Astrocyte (in vitro differentiated cells and primary cell): ENCODE measurements at regions not wholly inside any gene's neighbourhood (a gene's known extent, or its start where the extent isn't known, plus 50 kb on each side); places are given as distances from the start of the nearest gene placed in this dataset.

Experiments
- EZH2 ChIP-seq: IDR thresholded peaks from 2 replicates; pipeline ENCODE4 v1.6.1; 2012; ENCODE audit warnings: mild to moderate bottlenecking, low read length, inconsistent platforms; ENCODE audit not compliant: insufficient read depth
- TF ChIP-seq, protein P1 (sequence below): IDR thresholded peaks from 2 replicates; pipeline ENCODE4 v1.5.1; 2011; ENCODE audit warnings: low read depth, mild to moderate bottlenecking, inconsistent platforms, low read length, moderate library complexity; ENCODE audit not compliant: insufficient read depth

- TF ChIP-seq, protein P1, sequence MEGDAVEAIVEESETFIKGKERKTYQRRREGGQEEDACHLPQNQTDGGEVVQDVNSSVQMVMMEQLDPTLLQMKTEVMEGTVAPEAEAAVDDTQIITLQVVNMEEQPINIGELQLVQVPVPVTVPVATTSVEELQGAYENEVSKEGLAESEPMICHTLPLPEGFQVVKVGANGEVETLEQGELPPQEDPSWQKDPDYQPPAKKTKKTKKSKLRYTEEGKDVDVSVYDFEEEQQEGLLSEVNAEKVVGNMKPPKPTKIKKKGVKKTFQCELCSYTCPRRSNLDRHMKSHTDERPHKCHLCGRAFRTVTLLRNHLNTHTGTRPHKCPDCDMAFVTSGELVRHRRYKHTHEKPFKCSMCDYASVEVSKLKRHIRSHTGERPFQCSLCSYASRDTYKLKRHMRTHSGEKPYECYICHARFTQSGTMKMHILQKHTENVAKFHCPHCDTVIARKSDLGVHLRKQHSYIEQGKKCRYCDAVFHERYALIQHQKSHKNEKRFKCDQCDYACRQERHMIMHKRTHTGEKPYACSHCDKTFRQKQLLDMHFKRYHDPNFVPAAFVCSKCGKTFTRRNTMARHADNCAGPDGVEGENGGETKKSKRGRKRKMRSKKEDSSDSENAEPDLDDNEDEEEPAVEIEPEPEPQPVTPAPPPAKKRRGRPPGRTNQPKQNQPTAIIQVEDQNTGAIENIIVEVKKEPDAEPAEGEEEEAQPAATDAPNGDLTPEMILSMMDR, result no peak
- TF ChIP-seq EZH2, result no peak
Measured at GRCh38 chr12:5227708-5228373, 184.2 kb downstream of the KCNA5 start.
